NCI-H1930 (cell line): ENCODE measurements at regions not wholly inside any gene's neighbourhood (a gene's known extent, or its start where the extent isn't known, plus 50 kb on each side); places are given as distances from the start of the nearest gene placed in this dataset.
"Not testable (repeated sequence)": the region's sequence is repeated elsewhere in the genome, so short reads cannot be mapped to it uniquely, and the experiment has no call there.

Experiments
- DNase-seq, 2 experiments: peaks; one replicate each; lab custom pipeline; 2025; lab: John Stamatoyannopoulos, UW

- DNase-seq = no peak
These were observed 402.6 kb downstream of the BCKDHB start for GRCh38 chr6:80508885-80509630.

GRCh38 chr6:80504882-80505281 lies 398.4 kb downstream of the BCKDHB start:
- no peak for DNase-seq

DNA sequence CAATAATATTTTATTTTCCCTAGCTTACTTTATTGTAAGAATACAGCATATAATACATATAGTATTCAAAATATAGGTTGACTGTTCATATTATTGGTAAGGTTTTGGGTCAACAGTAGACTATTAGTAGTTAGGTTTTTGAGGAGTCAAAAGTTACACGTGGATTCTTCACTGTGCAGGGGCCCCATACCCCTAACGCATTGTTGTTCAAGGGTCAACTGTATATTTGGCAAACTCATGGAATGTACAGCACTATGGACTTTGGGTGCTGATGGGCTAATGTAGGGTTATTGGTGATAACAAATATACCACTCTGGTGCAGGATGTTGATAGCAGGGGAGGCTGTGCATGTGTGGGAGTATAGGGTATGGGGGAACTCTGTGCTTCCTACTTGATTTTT lies 397.2 kb downstream of the BCKDHB start:
- DNase-seq = no peak

GRCh38 chr6:80502871-80503270 lies 396.4 kb downstream of the BCKDHB start:
- DNase-seq = no peak

GRCh38 chr6:80501636-80502035 lies 395.2 kb downstream of the BCKDHB start:
- no peak for DNase-seq

GRCh38 chr6:80497696-80498486 lies 391.4 kb downstream of the BCKDHB start:
- not testable (repeated sequence) for DNase-seq

- DNase-seq = no peak
These were observed 383.6 kb downstream of the BCKDHB start for GRCh38 chr6:80489911-80490635.

DNA sequence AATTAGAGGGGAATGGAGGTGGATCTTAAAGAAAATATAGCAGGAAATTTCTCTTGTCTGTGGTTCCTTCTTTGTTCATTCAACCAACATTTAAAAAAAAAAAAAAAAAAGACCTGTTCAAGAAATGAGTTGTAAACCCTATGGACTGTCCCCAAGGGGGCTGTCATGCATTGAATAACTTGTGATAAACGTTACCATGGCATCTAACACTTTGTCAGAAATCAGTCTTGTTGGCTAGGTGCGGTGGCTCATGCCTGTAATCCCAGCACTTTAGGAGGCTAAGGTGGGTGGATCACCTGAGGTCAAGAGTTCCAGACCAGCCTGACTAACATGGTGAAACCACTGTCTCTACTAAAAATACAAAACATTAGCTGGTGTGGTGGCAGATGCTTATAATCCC lies 381.7 kb downstream of the BCKDHB start:
- no peak for DNase-seq

DNA sequence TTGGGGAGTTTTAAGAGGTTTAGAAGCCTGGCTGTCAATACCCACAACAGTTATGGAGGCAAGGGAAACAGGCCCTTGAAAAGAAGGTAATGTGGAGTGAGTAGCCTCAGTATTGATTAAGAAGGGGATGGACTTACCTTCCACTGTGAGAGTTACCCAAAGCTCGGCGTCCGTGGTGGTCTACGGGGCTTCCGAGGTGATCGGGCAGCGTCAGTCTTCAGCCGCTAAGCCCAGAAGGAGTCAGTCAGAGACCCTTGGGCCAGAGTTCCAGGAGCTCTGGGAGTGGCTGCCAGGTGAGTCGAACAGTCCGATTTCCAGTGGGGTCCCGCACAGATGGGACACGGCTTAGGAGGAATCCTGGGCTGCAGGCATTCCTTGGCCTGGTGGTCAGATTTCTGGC lies 379.0 kb downstream of the BCKDHB start:
- DNase-seq = not testable (repeated sequence)

GRCh38 chr6:80482056-80482455 lies 375.6 kb downstream of the BCKDHB start:
- DNase-seq = no peak

DNA sequence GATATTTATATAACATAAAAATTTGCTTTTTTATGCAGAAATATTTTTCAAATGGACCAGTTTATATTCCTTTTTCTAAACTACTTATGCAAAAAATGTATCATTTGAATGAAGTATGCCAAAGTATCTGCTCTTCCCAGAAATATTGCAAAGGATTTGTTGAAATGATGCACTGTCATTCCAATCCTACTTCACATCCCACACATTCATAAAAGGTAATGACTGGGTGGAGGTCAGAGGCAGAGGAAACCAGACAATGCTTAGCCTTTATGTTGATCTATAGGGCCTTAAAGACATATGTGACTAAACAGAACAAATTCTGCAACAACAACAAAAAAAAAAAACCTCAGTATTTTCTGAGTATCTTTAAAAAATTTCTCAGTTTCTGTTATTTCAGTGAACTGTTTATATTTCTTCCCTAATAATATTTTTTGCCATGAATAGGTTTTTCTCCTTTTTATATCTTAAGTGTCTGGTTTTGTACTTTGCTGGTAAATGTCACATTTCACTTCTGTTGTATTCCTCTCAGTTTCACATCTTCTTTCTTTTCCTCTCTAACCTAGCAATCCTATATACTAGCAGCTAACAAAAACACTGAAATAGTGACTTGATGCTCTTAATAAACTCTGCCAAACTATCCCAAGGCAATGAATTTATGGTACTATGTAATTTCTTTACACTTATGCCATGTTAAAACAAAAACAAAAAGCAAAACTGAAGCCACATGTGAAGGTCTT lies 374.1 kb downstream of the BCKDHB start:
- DNase-seq = no peak

DNA sequence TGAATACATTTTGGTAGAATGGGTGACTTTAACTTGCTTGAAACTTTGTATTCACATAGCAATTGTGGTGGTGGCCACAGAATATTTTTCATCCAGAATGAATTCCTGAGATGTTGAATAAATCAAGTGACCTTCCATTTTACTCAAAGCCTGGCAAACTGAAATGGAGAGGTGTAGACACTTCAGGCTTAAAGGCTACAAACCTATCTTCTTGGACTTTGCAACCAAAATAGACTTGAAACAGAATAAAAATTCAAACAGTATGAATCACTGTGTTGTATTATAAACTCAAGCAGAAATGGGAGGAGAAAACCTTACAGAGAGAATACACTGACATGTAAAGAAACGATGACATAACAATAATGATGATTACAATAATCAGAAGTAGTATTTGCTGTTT lies 371.6 kb downstream of the BCKDHB start:
- DNase-seq = no peak

GRCh38 chr6:80477591-80477990 lies 371.1 kb downstream of the BCKDHB start:
- no peak for DNase-seq

DNA sequence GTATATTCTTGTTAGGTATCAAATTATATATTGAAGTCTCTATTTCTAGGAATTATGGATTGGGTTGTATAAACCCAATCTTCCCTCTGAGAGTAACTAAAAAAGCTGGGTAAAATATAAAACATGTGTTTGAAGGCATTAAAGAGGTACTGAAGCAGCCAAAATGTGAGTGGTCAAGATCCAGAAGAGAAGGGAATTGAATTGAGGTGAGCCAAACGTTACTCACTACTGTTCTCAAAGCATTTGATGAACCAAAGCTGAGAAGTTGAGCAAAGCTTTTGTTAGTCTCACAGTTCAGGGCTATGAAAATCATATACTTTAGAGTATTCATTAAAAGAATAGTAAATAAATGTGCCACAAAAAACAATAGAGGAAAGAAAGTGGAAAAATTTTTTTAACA lies 365.8 kb downstream of the BCKDHB start:
- no peak for DNase-seq

- no peak for DNase-seq
These were observed 363.5 kb downstream of the BCKDHB start for GRCh38 chr6:80469977-80470376.

- no peak for DNase-seq
These were observed 361.9 kb downstream of the BCKDHB start for GRCh38 chr6:80468398-80468797.

GRCh38 chr6:80467408-80467807 lies 360.9 kb downstream of the BCKDHB start:
- no peak for DNase-seq

GRCh38 chr6:80466981-80467380 lies 360.5 kb downstream of the BCKDHB start:
- DNase-seq = no peak

- DNase-seq = no peak
These were observed 359.0 kb downstream of the BCKDHB start for GRCh38 chr6:80465513-80465912.

DNA sequence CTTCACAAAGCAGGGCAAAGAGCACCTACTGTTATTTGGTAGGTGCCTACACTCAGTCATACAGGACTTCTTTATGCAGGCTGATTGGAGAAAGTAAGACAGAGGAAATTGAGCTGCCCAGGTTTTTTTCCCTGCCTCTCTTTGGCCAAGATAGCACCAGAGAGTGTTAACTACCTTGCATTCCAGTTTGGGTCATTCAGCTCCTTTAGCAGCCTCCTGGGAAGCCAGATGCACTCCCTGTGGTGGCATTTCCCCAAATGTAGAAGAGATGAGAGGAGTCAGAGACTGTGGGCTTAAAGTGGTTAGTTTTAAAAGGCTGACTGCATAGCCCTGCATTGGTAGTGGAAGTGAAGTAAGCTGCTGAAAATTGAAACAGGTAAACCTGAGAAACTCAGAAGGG lies 358.4 kb downstream of the BCKDHB start:
- no peak for DNase-seq

- DNase-seq = no peak
These were observed 356.7 kb downstream of the BCKDHB start for GRCh38 chr6:80463197-80463596.

DNA sequence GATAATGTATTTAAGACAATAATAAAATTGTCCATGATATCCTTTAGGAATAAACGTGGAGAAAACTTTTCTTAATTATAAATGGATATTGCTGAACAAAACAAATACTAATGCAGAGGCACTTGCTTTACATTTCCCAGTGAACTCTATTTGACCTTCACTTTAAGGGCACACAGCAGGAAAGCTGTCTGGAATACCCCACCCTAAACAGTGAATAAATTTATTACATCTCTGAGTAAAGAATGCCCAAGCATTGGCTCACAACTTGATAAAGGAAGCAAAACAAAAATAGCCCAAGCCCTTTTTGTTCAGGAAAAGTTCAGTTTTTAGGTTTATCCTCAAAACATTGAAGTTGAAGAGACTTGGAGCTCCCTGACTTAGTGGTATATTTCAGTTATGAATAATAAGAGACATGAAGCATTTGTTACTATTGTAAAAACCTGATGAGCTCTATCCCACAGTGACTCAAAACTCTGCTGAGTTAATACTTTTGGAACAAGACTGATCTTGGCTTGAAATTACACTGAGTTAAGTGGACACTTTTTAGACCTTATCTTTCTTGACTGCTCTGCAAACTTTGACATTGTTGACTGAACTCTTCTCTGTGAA lies 353.9 kb downstream of the BCKDHB start:
- no peak for DNase-seq
